Right lobe of liver (tissue), 6 donors: ENCODE measurements at regions not wholly inside any gene's neighbourhood (a gene's known extent, or its start where the extent isn't known, plus 50 kb on each side); places are given as distances from the start of the nearest gene placed in this dataset.

Experiments
- ATAC-seq, 4 donors: fragments of 200-7000 bp; cut with Tn5 transposase; one replicate each; pipeline ENCODE4 v1.9.1; 2020; ENCODE audit warnings: mild to moderate bottlenecking in 4 of 4, moderate library complexity in 4 of 4
- DNase-seq, 3 donors: peaks; one replicate each; pipeline ENCODE4 v3.0.0-alpha.2; 2020
- H3K27ac ChIP-seq, 3 donors: fragments of 200-600 bp; one replicate each; pipeline ENCODE4 v1.8.0; 2022
- H3K27me3 ChIP-seq, 2 donors: fragments of 200-600 bp; one replicate each; pipeline ENCODE4 v1.8.0; 2022
- H3K36me3 ChIP-seq, 4 donors: fragments of 200-600 bp; sonication (generic) in 1 of 4; one replicate each; pipeline versions ENCODE4 v1.5.1 to v1.8.0; 2017 to 2022; ENCODE audit warnings: control low read depth in 1 of 4
- H3K4me1 ChIP-seq, 4 donors: fragments of 200-600 bp; sonication (generic) in 1 of 4; one replicate each; pipeline versions ENCODE4 v1.5.1 to v1.8.0; 2017 to 2022; ENCODE audit warnings: control low read depth in 1 of 4
- H3K4me3 ChIP-seq, 3 donors: fragments of 200-600 bp; one replicate each; pipeline ENCODE4 v1.8.0; 2022
- H3K9me3 ChIP-seq, 4 donors: fragments of 200-600 bp; sonication (generic) in 1 of 4; one replicate each; pipeline versions ENCODE4 v1.5.1 to v1.8.0; 2017 to 2022; ENCODE audit warnings: control low read depth in 1 of 4
- POLR2A ChIP-seq: fragments of 450-650 bp; IDR thresholded peaks from one replicate; pipeline ENCODE4 v1.6.1; 2017; ENCODE audit warnings: antibody characterized with exemption, mild to moderate bottlenecking
- WGBS: methylation state at CpG from one replicate; pipeline ENCODE4 v1.1.6; 2018; ENCODE audit warnings: low coverage, low lambda C conversion rate; ENCODE audit not compliant: insufficient coverage; ENCODE audit errors: missing lambda C conversion rate; 5-methylcytosine and 5-hydroxymethylcytosine counted together
- intact Hi-C, 2 donors: fragments of 100-400 bp; cut with DNase I; formaldehyde crosslinking; loops; one replicate each; pipeline versions ENCODE4 v1.11.2 to v1.14.1; 2022
- TF ChIP-seq, protein P1 (sequence below), 4 donors: fragments of 200-600 bp in 3 of 4; fragments of 450-650 bp in 1 of 4; IDR thresholded peaks; one replicate each; pipeline versions ENCODE4 v1.5.1 to v1.8.0; 2016 to 2022; ENCODE audit warnings: antibody characterized with exemption in 4 of 4, mild to moderate bottlenecking in 2 of 4
- donor health status: DM: no; HTN: yes; CAD: no.
- donor health status: DM: no; HTN: no; CAD: no.
- donor health status: DM: no; HTN: no; CAD: no.
- donor health status: DM: no; HTN: yes; CAD: no.
- donor health status: DM: no; HTN: yes; CAD: no.

DNA sequence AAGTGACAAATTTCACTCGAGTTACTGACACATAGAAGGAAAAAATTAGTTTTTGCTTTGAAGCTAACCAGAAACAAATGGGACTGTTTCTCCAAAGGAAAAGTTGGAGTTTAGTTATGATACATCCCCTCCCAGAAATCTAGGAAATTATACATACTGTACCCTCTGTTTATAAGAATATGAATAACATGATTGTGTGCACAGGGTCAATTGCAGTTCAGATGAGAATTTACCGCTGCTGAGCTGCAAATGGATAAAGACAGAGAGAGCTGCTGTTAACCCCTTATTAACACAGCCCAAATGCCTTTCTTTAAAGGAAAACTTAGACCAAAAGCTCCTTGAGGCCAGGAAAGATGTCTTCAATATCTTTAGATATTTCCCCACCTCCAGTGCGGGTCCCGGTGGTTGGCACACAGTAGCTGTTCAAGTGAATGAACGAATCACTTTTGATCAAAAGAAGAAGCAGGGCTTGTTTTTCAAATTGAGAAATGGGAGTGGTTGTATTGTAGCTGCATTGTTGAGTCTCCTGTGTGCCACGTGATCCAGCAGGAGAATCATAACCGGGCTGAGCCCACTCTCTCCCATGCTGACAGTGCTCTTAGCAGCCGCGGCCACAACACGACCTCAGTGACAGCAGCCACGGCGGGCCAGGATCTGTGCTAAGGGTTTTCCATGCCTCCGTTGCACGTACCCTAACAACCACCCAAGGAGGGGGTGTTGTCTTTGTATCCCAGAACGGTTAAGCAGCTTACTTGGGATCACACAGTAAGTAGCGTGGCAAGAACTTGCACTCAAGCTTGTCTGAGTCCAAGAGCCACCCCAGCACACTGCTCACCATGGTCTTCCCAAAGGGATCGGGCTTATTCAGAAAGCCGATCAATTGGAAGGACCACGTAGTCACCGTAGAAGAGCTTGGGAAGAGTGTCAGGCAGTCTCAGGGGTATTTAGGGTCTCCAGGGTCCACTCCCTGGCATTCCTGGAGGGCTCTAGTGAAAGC lies 53.5 kb upstream of the BMP6 start:
- no peak for ATAC-seq
- Histone ChIP-seq H3K27me3 (no peaks in the 10 kb centered on the region), H3K4me3 (no peak overlapping the region), H3K36me3 (no peaks in the 10 kb centered on the region), H3K27ac (no peak overlapping the region), H3K9me3 (no peaks in the 10 kb centered on the region), H3K4me1 (no peaks in the 10 kb centered on the region)
- intact Hi-C loops: no loop called here
- no peak for TF ChIP-seq POLR2A
- TF ChIP-seq, protein P1, sequence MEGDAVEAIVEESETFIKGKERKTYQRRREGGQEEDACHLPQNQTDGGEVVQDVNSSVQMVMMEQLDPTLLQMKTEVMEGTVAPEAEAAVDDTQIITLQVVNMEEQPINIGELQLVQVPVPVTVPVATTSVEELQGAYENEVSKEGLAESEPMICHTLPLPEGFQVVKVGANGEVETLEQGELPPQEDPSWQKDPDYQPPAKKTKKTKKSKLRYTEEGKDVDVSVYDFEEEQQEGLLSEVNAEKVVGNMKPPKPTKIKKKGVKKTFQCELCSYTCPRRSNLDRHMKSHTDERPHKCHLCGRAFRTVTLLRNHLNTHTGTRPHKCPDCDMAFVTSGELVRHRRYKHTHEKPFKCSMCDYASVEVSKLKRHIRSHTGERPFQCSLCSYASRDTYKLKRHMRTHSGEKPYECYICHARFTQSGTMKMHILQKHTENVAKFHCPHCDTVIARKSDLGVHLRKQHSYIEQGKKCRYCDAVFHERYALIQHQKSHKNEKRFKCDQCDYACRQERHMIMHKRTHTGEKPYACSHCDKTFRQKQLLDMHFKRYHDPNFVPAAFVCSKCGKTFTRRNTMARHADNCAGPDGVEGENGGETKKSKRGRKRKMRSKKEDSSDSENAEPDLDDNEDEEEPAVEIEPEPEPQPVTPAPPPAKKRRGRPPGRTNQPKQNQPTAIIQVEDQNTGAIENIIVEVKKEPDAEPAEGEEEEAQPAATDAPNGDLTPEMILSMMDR (IDR thresholded peaks at IDR 0.05): no peak
- no peak for DNase-seq
- 62% methylated on average over 9 of the region's 20 CpGs for WGBS

DNA sequence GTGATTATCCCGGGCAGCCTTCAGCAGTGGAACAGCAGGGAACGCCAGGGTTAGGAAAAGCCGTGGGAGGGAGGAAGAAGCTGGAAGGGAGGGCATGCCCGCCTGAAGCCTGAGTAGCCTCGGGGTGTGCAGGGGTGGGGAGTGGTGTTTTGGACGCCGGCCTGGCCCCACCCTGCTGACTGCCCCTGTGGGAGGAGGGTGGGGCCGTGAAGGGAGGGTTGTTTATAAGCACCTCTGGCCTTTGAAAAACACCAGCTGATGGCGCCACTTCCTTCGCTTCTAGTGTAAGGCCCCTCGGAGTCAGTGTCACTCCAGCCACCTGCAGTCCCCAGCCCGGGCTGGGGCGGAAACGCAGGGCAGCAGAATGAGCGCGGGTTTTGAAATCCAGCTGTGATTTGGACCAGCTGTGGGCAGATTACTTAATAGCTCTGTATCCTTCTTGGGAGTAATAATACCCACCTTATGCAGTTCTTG lies 52.8 kb upstream of the BMP6 start:
- Histone ChIP-seq H3K9me3 (no peaks in the 10 kb centered on the region), H3K4me3 (no peak overlapping the region), H3K27ac (no peak overlapping the region), H3K27me3 (no peaks in the 10 kb centered on the region), H3K36me3 (no peaks in the 10 kb centered on the region), H3K4me1 (no peaks in the 10 kb centered on the region)
- WGBS: 6% methylated on average over 13 of the region's 16 CpGs
- ATAC-seq: peak in 3 of 4 donors; percentile 36 to 50 (median 42)
- no peak for TF ChIP-seq POLR2A
- TF ChIP-seq, protein P1 (IDR thresholded peaks at IDR 0.05): no peak
- intact Hi-C loops: no loop called here
- peak in 1 of 3 donors; percentile 32 for DNase-seq

DNA sequence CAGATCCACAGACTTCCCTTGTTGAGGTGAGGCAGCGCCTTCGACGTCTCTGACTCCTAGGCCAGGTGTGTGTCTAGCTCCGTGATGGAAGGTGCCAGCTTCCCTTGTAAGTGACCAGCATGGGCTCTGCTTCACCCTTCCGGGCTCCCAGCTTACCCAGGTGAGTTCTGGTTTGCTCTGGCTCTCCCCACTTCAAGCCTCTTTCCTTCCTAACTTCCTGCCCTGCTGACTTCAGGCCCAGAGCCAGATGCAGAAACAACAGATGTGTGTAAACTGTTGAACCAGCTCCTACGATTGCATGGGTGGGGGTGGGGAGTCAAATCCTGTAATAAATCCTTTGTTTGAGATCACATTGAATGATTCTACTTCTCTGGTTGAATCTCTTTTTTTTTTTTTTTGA lies 51.6 kb upstream of the BMP6 start:
- 25% methylated on average over 2 of the region's 6 CpGs for WGBS
- no peaks in the 10 kb centered on the region for H3K9me3 ChIP-seq
- TF ChIP-seq POLR2A: no peak
- TF ChIP-seq, protein P1 (IDR thresholded peaks at IDR 0.05): no peak
- DNase-seq: no peak
- no peaks in the 10 kb centered on the region for H3K4me1 ChIP-seq
- no peak for ATAC-seq
- H3K27ac ChIP-seq: no peak overlapping the region
- intact Hi-C loops: no loop called here
- no peaks in the 10 kb centered on the region for H3K36me3 ChIP-seq
- H3K27me3 ChIP-seq: no peaks in the 10 kb centered on the region
- H3K4me3 ChIP-seq: no peak overlapping the region

GRCh38 chr6:7675353-7675945 lies 50.5 kb upstream of the BMP6 start:
- Histone ChIP-seq H3K36me3 (no peaks in the 10 kb centered on the region), H3K9me3 (no peaks in the 10 kb centered on the region), H3K27me3 (no peaks in the 10 kb centered on the region), H3K4me3 (no peak overlapping the region), H3K4me1 (no peaks in the 10 kb centered on the region), H3K27ac (no peak overlapping the region)
- TF ChIP-seq, protein P1 (IDR thresholded peaks at IDR 0.05): no peak
- TF ChIP-seq POLR2A: no peak
- ATAC-seq (no peak), DNase-seq (no peak)
- intact Hi-C loops: no loop called here
- 76% methylated on average over 10 of the region's 10 CpGs for WGBS
